Cerebellar cortex (tissue), 1 donor: ENCODE measurements at regions not wholly inside any gene's neighbourhood (a gene's known extent, or its start where the extent isn't known, plus 50 kb on each side); places are given as distances from the start of the nearest gene placed in this dataset.
A peak's percentile ranks its signal among the peaks of the same experiment; 100 is the strongest.
"Not testable (repeated sequence)": the region's sequence is repeated elsewhere in the genome, so short reads cannot be mapped to it uniquely, and the experiment has no call there.

Experiments used
- DNase-seq: peaks from one replicate; pipeline ENCODE4 v3.0.0-alpha.2; 2015; ENCODE audit warnings: low spot score

DNA sequence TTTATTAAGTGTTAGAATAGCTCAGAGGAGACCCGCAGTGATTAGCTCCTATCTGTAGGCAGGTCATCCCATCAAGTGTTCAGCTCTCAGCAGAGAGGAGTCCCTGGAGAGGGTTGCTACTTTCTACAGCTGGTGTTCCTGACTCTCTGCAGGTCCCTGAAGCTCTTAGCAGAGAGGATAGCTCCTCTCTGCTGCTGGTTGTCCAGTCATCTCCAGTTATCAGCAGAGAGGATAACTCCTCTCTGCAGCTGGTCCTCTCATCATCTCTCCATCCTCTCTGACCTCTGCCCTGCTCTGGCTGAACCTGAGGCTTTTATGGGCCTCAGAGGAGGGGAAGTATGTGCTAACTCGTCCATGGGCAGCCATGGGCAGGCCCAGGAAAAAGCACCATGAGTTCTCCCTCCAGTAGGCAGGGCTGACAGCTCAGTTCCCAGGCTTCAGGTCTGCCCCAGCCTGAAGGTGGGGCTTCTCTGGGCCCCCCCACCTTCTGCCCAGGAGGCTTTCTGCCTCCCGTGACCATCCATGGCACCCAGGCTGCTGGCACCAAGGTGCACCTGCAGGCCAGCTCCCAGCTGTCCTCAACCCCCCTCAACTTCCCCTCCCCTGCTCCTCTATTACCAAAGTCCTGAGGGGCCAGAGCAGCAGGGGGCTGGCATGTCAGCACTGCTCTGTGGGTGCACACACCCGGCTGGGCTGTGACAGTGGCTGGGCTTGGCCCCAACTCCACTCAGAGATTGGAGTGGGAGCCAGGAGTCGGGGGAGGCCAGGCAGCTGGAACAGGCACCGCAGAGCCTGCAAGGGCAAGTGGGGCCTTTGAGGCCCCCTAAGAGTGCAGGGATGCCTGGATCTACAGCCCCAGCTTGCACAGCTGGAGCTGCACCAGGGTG lies 98.9 kb upstream of the FRMD4B start:
- DNase-seq = no peak

DNA sequence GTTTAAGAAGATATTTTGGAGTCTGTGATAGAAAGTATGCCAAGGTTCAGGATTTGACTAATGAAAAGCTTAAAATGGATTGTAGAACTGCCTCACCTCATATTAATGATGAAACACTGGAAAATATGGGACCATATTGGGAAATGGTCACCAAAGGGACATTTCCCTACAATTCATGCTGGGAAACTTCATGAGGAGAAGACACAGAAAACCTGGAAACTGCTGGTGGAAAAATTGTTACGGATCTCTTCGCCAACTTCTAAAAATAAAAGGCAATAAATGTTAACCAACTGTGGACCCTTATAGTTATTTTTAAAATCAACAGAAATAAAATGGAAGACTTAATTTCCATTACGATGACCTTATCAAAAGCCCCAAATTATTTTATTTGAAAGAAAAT lies 97.6 kb upstream of the FRMD4B start:
- DNase-seq = no peak

DNA sequence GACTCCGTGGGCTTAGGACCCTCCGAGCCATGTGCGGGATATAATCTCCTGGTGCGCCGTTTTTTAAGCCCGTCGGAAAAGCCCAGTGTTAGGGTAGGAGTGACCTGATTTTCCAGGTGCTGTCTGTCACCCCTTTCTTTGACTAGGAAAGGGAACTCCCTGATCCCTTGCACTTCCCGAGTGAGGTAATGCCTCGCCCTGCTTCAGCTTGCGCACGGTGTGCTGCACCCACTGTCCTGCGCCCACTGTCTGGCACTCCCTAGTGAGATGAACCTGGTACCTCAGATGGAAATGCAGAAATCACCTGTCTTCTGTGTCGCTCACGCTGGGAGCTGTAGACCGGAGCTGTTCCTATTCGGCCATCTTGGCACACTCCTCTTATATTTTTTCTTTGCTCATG lies 95.1 kb upstream of the FRMD4B start:
- DNase-seq = not testable (repeated sequence)

DNA sequence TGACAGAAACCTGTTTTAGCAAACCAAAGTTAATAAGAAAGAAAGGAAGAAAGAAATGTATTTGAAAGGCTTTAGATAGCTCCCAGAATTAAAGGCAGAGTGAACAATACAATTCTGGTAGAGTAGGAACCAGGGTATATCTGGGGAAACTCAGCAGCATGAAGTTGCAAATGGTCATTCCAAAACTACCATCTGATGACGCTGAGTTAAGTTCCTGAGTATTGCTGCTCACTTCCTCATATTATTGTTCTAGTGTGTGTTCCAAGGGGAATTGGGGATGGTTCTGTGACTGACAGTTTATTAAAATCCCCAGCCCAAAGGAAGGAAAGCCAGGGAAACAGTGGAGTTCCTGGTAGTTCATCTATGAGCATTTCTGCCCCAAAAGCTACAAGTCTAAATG lies 88.3 kb upstream of the FRMD4B start:
- DNase-seq = no peak

- DNase-seq = no peak
These were observed 86.2 kb upstream of the FRMD4B start for GRCh38 chr3:69472093-69472492.

DNA sequence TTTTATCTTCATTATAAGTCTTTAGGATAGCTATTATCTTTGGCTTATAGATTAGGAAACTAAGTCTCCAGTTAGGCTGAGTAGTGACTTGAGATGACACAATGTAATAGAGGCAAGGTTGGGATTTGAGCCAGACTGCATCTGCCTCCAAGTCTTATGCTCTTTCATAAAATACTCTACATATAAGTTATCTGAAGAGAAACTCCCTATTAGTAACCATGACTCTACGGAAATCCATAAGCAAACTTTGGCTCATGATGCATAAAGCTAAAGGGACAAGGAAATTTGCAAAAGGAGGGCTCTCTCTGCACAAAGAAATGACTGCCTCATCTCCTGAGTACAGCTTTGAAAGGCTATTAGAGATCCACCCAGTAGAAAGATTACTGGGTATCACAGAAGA lies 77.6 kb upstream of the FRMD4B start:
- no peak for DNase-seq

- no peak for DNase-seq
These were observed 76.9 kb upstream of the FRMD4B start for GRCh38 chr3:69462826-69463100.

- no peak for DNase-seq
These were observed 76.3 kb upstream of the FRMD4B start for GRCh38 chr3:69462022-69462825.

- DNase-seq = no peak
These were observed 74.1 kb upstream of the FRMD4B start for GRCh38 chr3:69460034-69460433.

DNA sequence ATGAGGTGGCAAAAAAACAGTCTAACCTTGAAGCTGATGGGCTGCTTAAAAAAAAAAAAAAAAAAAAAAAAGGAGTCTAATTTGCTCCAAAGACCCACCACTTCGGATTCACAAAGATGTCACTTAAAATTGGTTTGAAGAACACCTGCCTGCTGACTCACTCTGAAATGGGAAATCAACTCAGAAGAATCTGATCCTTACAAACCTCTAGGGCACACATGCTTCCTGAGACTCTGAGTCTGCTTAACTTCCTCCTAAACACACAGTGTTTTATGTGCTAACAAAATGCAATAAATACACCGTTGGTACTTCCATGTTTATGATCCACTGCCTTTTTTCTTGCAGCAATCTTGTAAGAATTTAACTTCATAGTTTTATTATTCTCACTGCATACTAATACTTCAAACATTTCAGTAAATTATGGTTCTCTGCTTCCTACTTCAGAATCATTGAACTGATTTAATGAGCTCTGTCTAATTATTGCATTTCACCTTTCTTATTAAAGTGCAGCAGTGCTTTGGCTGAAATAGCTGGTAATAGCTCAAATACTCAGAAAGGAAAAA lies 73.0 kb upstream of the FRMD4B start:
- DNase-seq = no peak

DNA sequence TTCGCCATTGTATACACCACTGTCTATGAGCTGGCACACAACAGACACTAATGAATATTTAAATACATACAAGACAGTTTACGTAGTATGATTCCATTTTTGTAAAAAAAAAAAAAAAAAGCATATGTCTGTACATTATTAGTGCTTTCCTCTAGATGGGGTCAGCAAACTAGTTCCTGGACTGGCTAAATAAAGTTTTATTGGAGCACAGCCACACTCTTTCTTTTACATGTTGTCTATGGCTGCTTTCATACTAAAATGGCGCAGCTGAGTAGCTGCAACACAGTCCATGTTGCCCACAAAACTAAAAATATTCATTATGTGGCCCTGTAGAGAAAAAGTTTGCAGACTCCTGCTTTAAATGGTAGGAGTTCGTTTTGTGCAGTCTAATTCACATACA lies 70.7 kb upstream of the FRMD4B start:
- DNase-seq = no peak

DNA sequence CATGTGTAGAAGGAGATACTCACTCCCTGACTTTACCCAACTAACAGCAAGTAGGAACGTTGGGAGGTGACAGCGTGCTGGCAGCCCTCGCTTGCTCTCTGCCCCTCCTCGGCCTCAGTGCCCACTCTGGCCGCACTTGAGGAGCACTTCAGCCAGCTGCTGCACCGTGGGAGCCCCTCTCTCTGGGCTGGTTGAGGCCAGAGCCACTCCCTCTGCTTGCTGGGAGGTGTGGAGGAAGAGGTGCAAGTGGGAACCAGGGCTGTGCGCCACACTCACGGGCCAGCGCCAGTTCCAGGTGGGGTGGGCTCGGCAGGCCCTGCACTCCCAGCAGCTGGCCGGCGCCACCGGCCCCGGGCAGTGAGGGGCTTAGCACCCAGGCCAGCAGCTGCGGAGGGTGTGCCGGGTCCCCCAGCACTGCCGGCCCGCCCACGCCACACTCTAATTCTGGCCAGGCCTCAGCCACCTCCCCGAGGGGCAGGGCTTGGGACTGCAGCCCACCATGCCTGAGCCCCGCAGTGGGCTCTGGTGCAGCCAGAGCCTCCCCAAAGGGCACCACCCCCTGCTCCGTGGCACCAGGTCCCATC lies 68.4 kb upstream of the FRMD4B start:
- no peak for DNase-seq

GRCh38 chr3:69452295-69452694 lies 66.4 kb upstream of the FRMD4B start:
- DNase-seq = no peak

GRCh38 chr3:69451594-69451993 lies 65.7 kb upstream of the FRMD4B start:
- DNase-seq = no peak

- DNase-seq = no peak
These were observed 63.0 kb upstream of the FRMD4B start for GRCh38 chr3:69448877-69449276.

GRCh38 chr3:69446402-69447072 lies 60.6 kb upstream of the FRMD4B start:
- no peak for DNase-seq

DNA sequence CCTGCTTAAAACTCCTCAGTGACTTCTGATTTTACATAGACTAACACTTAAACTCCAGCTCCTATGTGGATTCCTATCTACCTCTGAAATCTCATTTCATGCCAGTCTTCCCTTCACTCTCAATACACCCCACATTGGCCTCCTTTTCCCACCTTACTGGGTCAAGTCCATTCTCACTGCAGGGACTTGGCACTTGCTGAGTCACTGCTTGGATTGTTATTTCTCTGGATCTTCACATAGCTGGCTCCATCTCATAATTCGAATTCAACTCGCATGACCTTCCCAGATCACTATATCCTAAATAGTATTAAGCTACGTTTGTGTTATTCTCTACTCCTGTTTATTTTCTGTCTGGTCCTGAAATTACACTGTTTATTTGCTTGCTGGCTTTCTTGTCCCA lies 59.6 kb upstream of the FRMD4B start:
- no peak for DNase-seq

DNA sequence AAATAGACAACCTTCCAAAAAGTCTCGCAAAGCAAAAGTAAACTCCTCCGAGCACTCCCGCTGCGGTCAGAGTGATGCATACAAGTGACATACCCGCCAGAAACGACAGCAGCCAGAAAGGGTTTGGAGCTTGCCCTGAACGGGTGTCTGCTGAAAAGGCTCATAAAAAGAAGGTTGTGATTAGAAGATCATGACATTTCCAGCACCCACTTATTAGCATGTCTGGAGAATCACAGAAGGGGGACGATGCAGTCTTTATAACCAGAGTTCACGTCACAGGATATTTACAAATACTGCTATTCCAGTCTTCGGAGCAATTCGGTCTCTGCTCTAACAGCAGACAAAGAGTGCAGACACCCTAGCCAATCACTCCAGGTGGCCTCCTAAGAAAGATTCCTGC lies 59.1 kb upstream of the FRMD4B start:
- DNase-seq = peak; percentile 16

DNA sequence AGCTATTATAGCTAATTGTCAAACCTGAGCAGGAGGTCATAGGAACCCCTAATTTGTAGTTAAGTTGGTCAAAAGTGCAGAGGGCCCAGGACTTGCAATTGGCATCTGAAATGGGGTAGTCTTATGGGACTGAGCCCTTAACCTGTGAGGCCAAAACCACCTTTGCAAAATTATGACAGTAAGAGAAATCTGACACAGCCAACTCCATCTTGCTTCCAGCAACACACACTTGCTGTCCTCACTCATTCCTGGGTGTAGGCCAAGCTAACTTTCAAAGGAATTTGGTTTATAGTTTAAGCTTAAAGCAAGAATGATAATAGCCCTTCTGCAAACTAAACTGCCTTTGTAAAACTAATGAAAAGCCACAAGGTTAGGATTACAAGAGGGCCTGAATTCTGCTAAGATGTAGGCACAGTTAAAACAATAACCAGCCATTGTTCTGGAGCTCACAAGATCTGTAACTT lies 57.6 kb upstream of the FRMD4B start:
- peak; percentile 65 for DNase-seq

DNA sequence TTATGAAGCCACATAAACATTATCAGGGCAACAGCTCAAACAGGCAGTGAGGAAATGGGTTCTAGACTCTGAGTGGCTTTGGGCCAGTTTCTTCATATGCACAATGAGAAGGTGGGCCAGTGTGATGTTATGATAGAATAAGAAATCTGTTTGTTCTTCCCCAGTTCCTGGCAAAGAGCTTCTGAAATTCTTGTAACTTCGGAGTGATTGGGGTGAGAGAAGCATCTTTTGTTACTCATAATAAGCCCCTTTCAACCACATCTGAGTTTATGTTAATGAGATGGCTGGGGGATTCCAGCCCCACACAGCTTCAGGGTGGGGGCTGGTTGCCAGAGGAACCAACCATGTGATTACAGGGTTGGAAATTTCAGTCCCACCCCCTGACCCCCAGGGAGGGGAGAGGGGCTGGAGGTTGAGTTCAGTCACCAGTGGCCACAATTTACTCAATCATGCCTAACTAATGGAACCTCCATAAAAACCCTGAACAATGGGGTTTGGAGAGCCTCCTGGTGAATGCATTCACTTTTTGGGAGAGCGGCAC lies 57.0 kb upstream of the FRMD4B start:
- peak; percentile 38 for DNase-seq

DNA sequence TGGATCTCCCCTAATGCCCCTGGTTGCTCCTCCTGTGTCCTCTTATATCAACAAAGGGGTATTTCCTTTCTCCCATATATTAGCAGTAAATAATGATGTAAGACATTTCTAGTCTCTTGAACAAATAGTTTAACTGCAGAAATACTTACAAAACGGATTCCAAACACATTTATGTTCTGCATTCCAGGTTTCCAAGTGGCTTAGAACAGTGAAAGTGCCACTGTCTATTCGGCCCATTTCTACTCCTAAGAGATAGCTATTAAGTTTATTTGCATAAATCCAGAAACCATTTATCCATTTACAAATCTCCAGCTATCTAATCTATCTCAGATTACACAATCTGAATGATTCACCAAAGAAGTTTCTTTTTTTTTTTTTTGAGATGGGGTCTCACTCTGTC lies 55.8 kb upstream of the FRMD4B start:
- no peak for DNase-seq

GRCh38 chr3:69441040-69441439 lies 55.2 kb upstream of the FRMD4B start:
- DNase-seq = no peak
